ENCODE measurements at regions not wholly inside any gene's neighbourhood (a gene's known extent, or its start where the extent isn't known, plus 50 kb on each side); places are given as distances from the start of the nearest gene placed in this dataset.

- H3K23ac ChIP-seq (ENCODE audit: insufficient read length) = no peak overlapping the region
- H4K5ac ChIP-seq (ENCODE audit: insufficient read length, low read depth, low read length) = no peak overlapping the region
- H3K4me1 ChIP-seq (replicated peaks in 1 of 4; ENCODE audit: control insufficient read depth in 3 of 4, insufficient read depth in 4 of 4, low read length in 3 of 4) = no peaks in the 10 kb centered on the region
- no peak overlapping the region for H3K4me3 ChIP-seq (ENCODE audit: extremely low read depth in 1 of 4, insufficient read depth in 2 of 4, low read depth in 3 of 4, low read length in 4 of 4)
- H2BK15ac ChIP-seq (ENCODE audit: low read length) = no peak overlapping the region
- H4K91ac ChIP-seq (replicated peaks; ENCODE audit: insufficient read length, low read length) = no peak overlapping the region
- ChIA-PET POLR2A (ENCODE audit: partially characterized antibody) (no interaction called here), CTCF (ENCODE audit: partially characterized antibody) (interaction anchor here (1.0 to 2.2 kb wide), 6 partner anchors 15 to 142 kb away, joined by 3 to 7 read pairs (median 4); no protein-coding TSS in a partner anchor)
- H3K79me1 ChIP-seq (ENCODE audit: low read depth, low read length) = no peaks in the 10 kb centered on the region
- H2BK5ac ChIP-seq (ENCODE audit: low read depth, low read length) = no peak overlapping the region
- FAIRE-seq (no peak), DNase-seq (ENCODE audit: low read depth in 1 of 2, low spot score in 2 of 2) (no peak)
- no peak overlapping the region for H3K9ac ChIP-seq (replicated peaks in 1 of 4; ENCODE audit: extremely low read depth in 1 of 4, low read depth in 3 of 4, low read length in 3 of 4)
- H3K27me3 ChIP-seq (replicated peaks in 1 of 4; ENCODE audit: control insufficient read depth in 3 of 4, extremely low read depth in 1 of 4, insufficient read depth in 3 of 4, low read length in 3 of 4) = no peaks in the 10 kb centered on the region; a peak in 1 of 7 replicates
- H2BK20ac ChIP-seq (ENCODE audit: low read length) = no peak overlapping the region
- H3K23me2 ChIP-seq (ENCODE audit: low read depth, low read length) = no peaks in the 10 kb centered on the region
- no peak overlapping the region for H2BK12ac ChIP-seq (ENCODE audit: low read depth, low read length)
- no peak overlapping the region for H3K4me2 ChIP-seq (ENCODE audit: insufficient read depth in 1 of 2, low read depth in 2 of 2, low read length in 2 of 2)
- H3K27ac ChIP-seq (ENCODE audit: low read depth, low read length) = no peak overlapping the region
- H3K18ac ChIP-seq (ENCODE audit: extremely low read depth, low read length) = no peak overlapping the region
- H2AK5ac ChIP-seq (ENCODE audit: low read depth, low read length) = no peak overlapping the region
- no peaks in the 10 kb centered on the region for H4K20me1 ChIP-seq (replicated peaks in 1 of 2; ENCODE audit: control insufficient read depth in 1 of 2, insufficient read depth in 2 of 2, low read length in 2 of 2)
- no peaks in the 10 kb centered on the region for H3K36me3 ChIP-seq (ENCODE audit: control insufficient read depth in 2 of 4, insufficient read depth in 4 of 4, low read length in 3 of 4)
- H3K9me3 ChIP-seq (ENCODE audit: insufficient read depth in 2 of 2, low read depth in 1 of 2, low read length in 1 of 2) = no peaks in the 10 kb centered on the region
- H3K56ac ChIP-seq (replicated peaks; ENCODE audit: insufficient read length, low read depth, low read length) = no peak overlapping the region
- H2AFZ ChIP-seq (ENCODE audit: low read length) = no peak overlapping the region
- no peak overlapping the region for H4K8ac ChIP-seq (ENCODE audit: extremely low read depth, insufficient read depth, low read length)
- 97% methylated on average over 10 of the region's 10 CpGs; no CpG with 5 or more reads in 1 of the 2 experiments for whole genome bisulfite sequencing, 2 experiments (ENCODE audit: extremely low coverage in 1 of 2, insufficient coverage in 1 of 2, insufficient read length in 1 of 2, insufficient replicate concordance in 2 of 2, low coverage in 1 of 2, low lambda C conversion rate in 2 of 2, missing lambda C conversion rate in 1 of 2)
- no peak overlapping the region for H3K14ac ChIP-seq (ENCODE audit: insufficient read length)
- H2BK120ac ChIP-seq (replicated peaks; ENCODE audit: low read depth, low read length) = no peak overlapping the region
- H3K79me2 ChIP-seq (ENCODE audit: control insufficient read depth in 1 of 2, insufficient read depth in 2 of 2, low read length in 2 of 2) = no peaks in the 10 kb centered on the region
- H3K4ac ChIP-seq (replicated peaks; ENCODE audit: insufficient read length, low read depth, low read length) = no peak overlapping the region
- TF ChIP-seq CHD2 (IDR thresholded peaks at IDR 0.05; ENCODE audit: low read length) = no peak
- no peak for TF ChIP-seq KDM1A (IDR thresholded peaks at IDR 0.05; ENCODE audit: borderline replicate concordance, low read length)
- no peak for TF ChIP-seq SP2 (IDR thresholded peaks at IDR 0.05; ENCODE audit: low read length)
- TF ChIP-seq GABPA (IDR thresholded peaks at IDR 0.05; ENCODE audit: borderline replicate concordance, insufficient read depth, low read length) = no peak
- TF ChIP-seq RNF2 (IDR thresholded peaks at IDR 0.05; ENCODE audit: borderline replicate concordance, low read depth, low read length, missing control alignments, poor library complexity, severe bottlenecking) = no peak
- no peak for TF ChIP-seq SIX5 (IDR thresholded peaks at IDR 0.05; ENCODE audit: low read depth, low read length)
- TF ChIP-seq HDAC6 (IDR thresholded peaks at IDR 0.05; ENCODE audit: low read depth, low read length) = no peak
- no peak for TF ChIP-seq BCL11A (IDR thresholded peaks at IDR 0.05; ENCODE audit: low read depth in 2 of 2, low read length in 2 of 2)
- no peak for TF ChIP-seq CHD1 (IDR thresholded peaks at IDR 0.05; ENCODE audit: low read depth, low read length)
- TF ChIP-seq SP1 (IDR thresholded peaks at IDR 0.05; ENCODE audit: low read depth, low read length) = no peak
- TF ChIP-seq NANOG (IDR thresholded peaks at IDR 0.05; ENCODE audit: insufficient read depth, low read depth, low read length, poor library complexity, severe bottlenecking) = no peak
- no peak for TF ChIP-seq BRCA1 (IDR thresholded peaks at IDR 0.05; ENCODE audit: low read depth, low read length)
- TF ChIP-seq POLR2AphosphoS5 (IDR thresholded peaks at IDR 0.05; ENCODE audit: low read depth, low read length) = no peak
- TF ChIP-seq ZNF274 (IDR thresholded peaks at IDR 0.05; ENCODE audit: borderline replicate concordance, extremely low read depth, low read length) = no peak
- TF ChIP-seq EP300 (IDR thresholded peaks at IDR 0.05; ENCODE audit: borderline replicate concordance in 1 of 2, low read depth in 2 of 2, low read length in 2 of 2) = no peak
Observed at GRCh38 chr14:96723946-96724345, 73.2 kb upstream of the VRK1 start.
